ENCODE measurements at regions not wholly inside any gene's neighbourhood (a gene's known extent, or its start where the extent isn't known, plus 50 kb on each side); places are given as distances from the start of the nearest gene placed in this dataset.
"Not testable (repeated sequence)": the region's sequence is repeated elsewhere in the genome, so short reads cannot be mapped to it uniquely, and the experiment has no call there.

DNA sequence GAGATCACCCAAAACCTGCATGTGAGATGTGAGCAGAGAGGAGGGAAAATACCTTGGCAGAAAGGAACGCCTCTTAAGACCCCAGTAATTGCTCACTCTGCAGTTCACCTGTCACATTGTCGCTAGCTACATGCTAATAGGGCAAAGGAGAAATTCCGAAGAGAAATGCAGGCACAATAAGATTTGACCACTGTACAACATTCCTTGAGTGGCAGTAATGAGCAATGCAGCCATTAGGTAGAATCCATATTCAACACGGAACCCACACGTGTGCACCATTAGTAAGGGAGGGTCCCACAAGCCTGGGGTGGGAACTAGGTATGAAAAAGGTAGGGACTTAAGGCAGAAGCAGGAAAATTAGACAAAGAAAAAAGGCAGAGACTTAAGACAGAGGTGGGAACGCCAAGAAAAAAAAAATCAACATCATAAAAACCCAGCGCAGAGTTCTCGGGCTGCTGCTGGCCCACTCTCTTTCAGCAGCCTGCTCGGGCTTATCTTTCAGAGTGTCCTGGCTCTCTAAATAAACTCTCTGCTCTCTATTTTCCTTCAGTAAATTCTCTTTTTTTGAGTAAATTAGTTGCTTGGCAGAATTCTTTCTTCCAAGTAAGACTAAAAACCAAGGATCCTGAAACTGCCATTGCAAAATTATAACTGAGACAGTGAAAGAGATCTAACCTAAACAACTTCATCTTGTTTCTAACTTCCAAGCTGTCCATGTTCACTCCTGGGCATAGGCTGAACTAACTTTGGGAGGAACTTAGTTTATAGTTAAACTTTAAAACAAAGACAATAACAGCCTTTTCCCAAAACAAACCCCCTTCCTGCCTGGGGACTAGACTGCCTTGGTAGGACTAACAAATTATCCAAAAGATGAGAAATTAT, 116.5 kb downstream of the CD24 start:
- Histone ChIP-seq H3K27ac (no peak overlapping the region), H3K4me3 (no peak overlapping the region), H3K4me1 (no peaks in the 10 kb centered on the region), H3K36me3 (ENCODE audit: low read depth, missing control alignments) (no peaks in the 10 kb centered on the region), H3K27me3 (no peaks in the 10 kb centered on the region), H3K9me3 (no peaks in the 10 kb centered on the region)
- intact Hi-C loops (cut with DNase I; ENCODE audit: low total_unique reads): no loop called here
- DNase-seq: no peak
- TF ChIP-seq CTCF (IDR thresholded peaks at IDR 0.05) (no peak), POLR2A (IDR thresholded peaks at IDR 0.05) (no peak)
- 86 to 90% methylated on average over 9 of the region's 9 CpGs for WGBS, 2 donors

- intact Hi-C loops (cut with DNase I; ENCODE audit: low total_unique reads): not testable (repeated sequence)
Observed at GRCh38 chr6:106857310-106857709, 117.2 kb downstream of the CD24 start.

DNA sequence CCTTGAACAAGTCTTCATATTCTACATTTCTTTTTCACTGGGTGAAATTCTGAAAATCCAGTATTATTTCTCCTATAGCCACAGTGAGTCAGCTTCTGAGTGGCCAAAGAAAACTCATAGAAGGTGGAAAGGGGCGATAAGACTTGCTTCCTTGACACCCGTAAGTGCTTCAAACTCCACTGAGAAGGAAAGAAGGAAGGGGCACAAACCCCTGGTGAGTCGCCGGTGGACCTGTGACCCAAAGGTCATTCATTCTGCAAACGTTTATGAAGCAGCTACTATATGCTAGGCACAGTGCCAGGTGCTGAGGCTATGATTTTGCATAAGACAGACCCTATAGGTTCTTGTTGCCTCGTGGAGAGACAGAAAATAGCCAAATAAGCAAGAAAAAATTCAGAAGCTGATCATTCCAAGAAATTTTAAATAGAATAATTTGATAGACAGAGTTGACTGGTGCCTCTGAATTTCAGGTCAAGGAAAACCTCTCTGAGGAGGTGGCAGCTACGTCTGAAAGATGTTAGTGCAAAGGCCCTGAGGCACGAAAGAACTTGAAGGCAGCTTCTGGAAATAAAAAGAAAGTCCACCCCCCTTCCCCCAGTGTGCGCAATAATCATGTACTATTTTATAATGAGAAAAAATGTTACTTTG, 118.2 kb downstream of the CD24 start:
- H3K27ac ChIP-seq: no peak overlapping the region
- H3K36me3 ChIP-seq (ENCODE audit: low read depth, missing control alignments): no peaks in the 10 kb centered on the region
- H3K4me3 ChIP-seq: no peak overlapping the region
- no peaks in the 10 kb centered on the region for H3K9me3 ChIP-seq
- H3K4me1 ChIP-seq: no peaks in the 10 kb centered on the region
- WGBS, 2 donors: 84 to 89% methylated on average over 9 of the region's 9 CpGs
- DNase-seq: no peak
- TF ChIP-seq CTCF (IDR thresholded peaks at IDR 0.05) (no peak), POLR2A (IDR thresholded peaks at IDR 0.05) (no peak)
- no peaks in the 10 kb centered on the region for H3K27me3 ChIP-seq
- intact Hi-C loops (cut with DNase I; ENCODE audit: low total_unique reads): no loop called here

More at GRCh38 chr6:106857310-106857709, 117.2 kb downstream of the CD24 start:
- not testable (repeated sequence) for H3K4me1 ChIP-seq; H3K4me3 ChIP-seq; DNase-seq; H3K27me3 ChIP-seq; H3K9me3 ChIP-seq; H3K27ac ChIP-seq; H3K36me3 ChIP-seq (ENCODE audit: low read depth, missing control alignments)
- 95 to 100% methylated on average over 2 of the region's 2 CpGs for WGBS, 2 donors

GRCh38 chr6:106855117-106855516, 119.4 kb downstream of the CD24 start:
- no peaks in the 10 kb centered on the region for H3K9me3 ChIP-seq
- no peaks in the 10 kb centered on the region for H3K27me3 ChIP-seq
- intact Hi-C loops (cut with DNase I; ENCODE audit: low total_unique reads): no loop called here
- no peak for DNase-seq
- TF ChIP-seq POLR2A (IDR thresholded peaks at IDR 0.05): no peak
- TF ChIP-seq CTCF (IDR thresholded peaks at IDR 0.05): no peak
- 90 to 95% methylated on average over 4 of the region's 4 CpGs for WGBS, 2 donors
- H3K4me1 ChIP-seq: no peaks in the 10 kb centered on the region
- H3K36me3 ChIP-seq (ENCODE audit: low read depth, missing control alignments): no peaks in the 10 kb centered on the region
- H3K4me3 ChIP-seq: no peak overlapping the region
- no peak overlapping the region for H3K27ac ChIP-seq

DNA sequence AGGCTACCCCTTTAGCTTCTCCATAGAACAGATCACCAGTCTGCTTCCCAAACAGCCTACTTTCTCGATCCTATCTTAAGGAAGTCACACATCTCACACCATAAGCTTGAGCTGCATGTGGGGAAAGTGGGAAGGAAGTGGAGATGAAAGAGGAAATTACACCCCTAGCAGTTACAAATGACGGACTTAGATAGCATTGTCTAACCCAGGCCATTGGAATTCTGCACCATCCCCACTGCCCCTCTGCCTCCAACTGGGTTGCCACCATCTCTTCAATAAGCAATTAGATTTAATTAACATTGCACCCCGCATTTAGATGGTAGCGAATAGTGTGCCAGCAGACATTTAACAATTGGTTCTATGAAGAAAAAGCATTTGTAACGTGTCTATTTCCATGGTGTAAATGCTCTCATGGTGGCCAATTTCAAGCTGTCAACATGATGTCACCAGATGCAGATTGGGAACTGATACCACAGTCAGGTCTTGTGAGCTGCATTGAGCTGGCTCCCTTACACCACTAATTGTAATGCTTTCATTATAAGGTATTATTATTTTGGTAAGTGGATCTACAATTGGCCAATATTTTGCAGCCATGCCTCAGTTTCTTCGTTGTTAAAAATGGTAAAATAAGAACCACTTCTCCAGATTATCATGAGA, 124.7 kb downstream of the CD24 start:
- no peak overlapping the region for H3K27ac ChIP-seq
- no peak for DNase-seq
- no peaks in the 10 kb centered on the region for H3K4me1 ChIP-seq
- H3K9me3 ChIP-seq: no peaks in the 10 kb centered on the region
- no peaks in the 10 kb centered on the region for H3K36me3 ChIP-seq (ENCODE audit: low read depth, missing control alignments)
- no peak for TF ChIP-seq POLR2A (IDR thresholded peaks at IDR 0.05)
- no peak for TF ChIP-seq CTCF (IDR thresholded peaks at IDR 0.05)
- intact Hi-C loops (cut with DNase I; ENCODE audit: low total_unique reads): no loop called here
- WGBS, 2 donors: 74 to 75% methylated on average over 6 of the region's 6 CpGs
- H3K27me3 ChIP-seq: no peaks in the 10 kb centered on the region
- H3K4me3 ChIP-seq: no peak overlapping the region

Measured in testis (tissue), 2 donors.